HG03457 (cell line): ENCODE measurements at regions not wholly inside any gene's neighbourhood (a gene's known extent, or its start where the extent isn't known, plus 50 kb on each side); places are given as distances from the start of the nearest gene placed in this dataset.
"Not testable (repeated sequence)": the region's sequence is repeated elsewhere in the genome, so short reads cannot be mapped to it uniquely, and the experiment has no call there.

Experiments
- ATAC-seq: cut with Tn5 transposase; IDR thresholded peaks from one replicate; pipeline ENCODE4 v1.9.1; 2021; ENCODE audit warnings: moderate number of reproducible peaks; ENCODE audit not compliant: unreplicated experiment

DNA sequence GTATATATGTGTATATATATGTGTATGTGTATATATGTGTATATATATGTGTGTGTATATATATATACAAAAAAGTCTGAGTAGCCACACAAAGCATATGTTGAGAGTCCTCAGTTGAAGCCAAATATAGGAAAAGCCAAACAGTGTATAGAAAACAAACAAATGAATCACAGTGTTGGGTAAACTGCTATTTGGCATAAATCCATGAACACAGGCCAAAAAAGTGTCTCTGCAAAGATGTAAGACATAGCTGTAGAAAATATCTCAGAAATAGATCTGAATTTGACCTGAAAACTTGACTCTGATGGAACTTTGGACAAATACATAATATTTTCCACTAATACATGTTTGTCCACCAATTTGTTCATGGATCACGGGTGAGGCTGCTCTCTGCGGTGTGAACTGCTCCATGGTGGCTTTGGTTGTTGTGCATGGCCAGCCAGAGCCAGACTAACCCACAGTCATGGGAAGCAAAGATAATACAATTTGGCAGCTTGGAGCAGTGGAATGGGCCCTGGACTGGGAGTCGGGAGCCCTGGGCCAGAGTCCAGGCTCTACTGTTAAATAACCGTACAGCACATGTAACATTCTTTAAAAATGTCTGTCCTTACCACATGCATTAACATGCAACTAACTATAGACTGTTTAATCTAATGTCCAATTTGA is 76.9 kb upstream of the EED start:
- no peak for ATAC-seq

DNA sequence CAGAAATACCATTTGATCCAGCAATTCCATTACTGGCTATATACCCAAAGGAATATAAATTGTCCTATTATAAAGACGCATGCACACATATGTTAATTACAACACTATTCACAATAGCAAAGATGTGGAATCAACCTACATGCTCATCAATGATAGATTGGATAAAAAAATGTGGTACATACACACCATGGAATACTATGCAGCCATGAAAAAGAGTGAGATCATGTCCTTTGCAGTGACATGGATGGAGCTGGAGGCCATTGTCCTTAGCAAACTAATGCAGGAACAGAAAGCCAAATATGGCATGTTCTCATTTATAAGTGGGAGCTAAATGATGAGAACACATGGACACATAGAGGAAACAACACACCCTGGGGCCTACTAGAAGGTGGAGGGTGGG is 78.3 kb upstream of the EED start:
- not testable (repeated sequence) for ATAC-seq

DNA sequence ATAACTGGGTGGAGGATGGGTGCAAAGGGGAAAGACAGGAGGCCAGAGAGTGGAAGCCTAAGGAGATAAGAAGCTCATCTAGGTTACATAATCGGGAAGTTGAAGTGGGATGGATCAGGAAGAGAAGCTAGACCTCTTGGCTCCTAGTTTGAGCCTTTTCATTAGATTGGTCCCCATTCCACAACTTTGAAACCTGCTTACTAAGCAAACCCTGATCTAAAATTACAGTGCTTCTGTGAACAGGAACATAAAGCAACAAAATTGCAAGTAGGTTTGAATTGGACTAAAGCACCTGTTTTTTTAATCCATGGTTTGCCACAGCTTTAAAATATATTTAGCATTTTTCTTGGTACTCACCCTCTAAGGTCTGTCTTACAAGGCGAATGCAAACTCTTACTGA is 80.4 kb upstream of the EED start:
- ATAC-seq = no peak

DNA sequence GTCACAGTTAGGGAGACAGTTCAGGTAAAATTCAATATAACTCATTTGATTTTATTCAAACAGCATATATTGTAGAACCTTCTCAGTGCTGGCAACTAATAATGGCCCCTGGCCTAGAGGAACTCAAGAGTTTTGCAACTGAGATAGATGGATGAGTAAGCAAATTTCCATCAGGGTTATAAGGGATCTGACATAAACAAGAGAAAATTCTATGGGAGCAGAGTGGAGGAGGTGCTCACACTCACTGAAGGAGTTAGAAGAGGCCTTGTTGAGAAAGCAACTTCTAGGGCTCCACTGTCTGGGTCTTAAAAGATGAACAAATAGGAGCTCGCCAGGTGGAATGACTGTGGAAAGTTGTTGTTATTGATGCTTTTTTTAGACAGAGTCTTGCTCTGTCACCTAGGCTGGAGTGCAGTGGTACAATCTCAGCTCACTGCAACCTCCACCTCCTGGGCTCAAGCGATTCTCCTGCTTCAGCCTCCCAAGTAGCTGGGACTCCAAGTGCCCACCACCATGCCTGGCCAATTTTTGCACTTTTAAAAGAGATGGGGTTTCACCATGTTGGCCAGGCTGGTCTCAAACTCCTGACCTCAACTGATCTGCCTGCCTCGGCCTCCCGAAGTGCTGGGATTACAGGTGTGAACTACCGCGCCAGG is 81.2 kb upstream of the EED start:
- not testable (repeated sequence) for ATAC-seq

DNA sequence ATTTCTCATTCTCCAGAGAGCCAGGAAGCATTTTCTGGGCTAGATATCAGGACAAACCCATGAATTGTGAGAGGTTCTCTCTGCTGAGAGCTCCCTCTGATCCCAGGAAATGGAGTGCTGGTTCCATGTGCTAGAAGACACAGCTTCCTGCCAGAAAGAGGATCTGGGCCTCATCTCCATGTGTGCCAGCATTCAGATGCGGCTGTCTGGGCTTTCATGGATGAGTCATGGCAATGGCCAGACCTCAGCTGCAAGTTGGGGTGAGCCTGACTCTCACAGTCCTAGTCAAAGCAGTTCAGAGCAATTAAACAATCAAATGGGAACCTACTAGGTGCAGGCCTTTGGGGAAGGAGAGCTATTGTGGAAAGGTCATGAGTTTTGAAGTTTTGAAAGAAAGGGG is 82.3 kb upstream of the EED start:
- no peak for ATAC-seq

DNA sequence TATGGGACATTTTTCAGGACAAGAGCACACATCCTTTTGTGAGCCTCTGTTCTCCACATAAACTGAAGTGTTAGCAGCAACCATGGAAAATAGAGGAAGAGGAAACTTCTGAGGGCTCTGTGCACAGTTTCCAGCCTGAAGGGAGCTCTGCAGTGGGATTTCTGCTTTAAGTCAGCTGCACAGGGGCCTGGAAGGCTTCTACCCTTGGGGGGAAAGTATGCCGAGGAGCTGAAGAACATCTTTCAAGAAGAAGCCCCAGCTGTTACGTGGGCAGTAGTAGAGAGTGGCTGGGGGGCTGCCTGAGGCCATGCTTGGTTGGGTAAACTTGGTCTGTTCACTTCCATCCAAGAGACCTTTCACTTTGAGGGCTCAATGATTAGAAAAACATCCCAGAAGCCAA is 82.7 kb upstream of the EED start:
- no peak for ATAC-seq

DNA sequence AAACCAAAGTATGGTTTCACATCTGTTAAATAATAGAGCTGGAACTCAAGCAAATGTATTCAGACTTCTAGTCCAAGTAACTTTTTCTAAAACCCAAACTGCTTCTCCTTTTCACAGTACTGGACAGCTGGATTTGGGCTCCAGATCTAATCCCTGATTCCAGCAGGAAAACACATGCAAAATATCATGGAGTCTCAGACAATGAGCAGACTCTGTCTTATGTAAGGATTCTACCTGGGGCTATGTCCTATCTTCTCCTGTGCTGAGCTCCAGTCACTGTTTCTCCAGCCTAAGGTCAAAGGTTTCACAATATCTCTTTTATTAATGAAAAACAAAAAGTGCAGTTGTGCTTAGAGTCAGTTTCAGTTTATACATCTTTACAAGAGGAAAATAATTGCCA is 83.2 kb upstream of the EED start:
- no peak for ATAC-seq

DNA sequence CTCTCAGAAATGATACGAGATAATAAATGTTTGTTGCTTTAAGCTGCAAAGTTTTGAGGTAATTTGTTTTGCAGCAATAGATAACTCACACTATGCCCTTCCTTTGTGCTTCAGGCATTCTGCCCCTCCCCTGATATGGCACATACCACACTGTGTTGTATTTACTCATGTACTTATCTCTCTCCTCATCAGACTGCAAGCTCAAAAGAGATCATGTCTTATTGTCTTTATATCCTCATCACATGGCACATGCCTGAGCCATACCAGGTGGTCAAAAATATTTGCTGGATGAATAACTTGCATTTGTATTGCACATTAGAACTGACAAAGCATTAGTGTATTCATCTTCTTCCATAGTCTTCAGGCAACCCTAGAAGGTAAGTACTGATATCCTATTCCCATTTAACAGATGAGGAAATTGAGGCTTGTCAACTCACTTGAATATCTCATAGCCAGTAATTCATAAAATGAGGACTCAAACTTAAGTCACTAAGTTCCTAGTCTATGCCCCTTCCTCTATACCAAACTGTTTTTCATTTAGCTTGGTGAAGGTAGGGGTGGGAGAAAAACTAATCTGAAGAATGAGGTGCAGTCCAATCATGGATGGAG is 83.9 kb upstream of the EED start:
- ATAC-seq = no peak

DNA sequence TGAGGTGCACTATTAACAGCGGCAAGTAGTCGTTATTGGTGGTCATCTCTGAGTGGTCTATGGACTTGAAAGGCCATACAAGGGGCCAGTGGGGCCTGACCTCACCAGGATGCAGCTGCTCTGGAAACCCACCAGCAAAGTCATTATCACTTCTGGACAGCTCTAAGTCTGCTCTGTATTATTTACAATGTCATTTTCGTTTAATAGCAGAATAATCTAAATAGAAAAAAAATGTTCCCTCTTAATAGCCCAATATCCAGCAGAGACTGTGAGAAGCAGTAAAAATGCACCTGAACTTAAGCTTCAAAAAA is 85.0 kb upstream of the EED start:
- ATAC-seq = no peak

DNA sequence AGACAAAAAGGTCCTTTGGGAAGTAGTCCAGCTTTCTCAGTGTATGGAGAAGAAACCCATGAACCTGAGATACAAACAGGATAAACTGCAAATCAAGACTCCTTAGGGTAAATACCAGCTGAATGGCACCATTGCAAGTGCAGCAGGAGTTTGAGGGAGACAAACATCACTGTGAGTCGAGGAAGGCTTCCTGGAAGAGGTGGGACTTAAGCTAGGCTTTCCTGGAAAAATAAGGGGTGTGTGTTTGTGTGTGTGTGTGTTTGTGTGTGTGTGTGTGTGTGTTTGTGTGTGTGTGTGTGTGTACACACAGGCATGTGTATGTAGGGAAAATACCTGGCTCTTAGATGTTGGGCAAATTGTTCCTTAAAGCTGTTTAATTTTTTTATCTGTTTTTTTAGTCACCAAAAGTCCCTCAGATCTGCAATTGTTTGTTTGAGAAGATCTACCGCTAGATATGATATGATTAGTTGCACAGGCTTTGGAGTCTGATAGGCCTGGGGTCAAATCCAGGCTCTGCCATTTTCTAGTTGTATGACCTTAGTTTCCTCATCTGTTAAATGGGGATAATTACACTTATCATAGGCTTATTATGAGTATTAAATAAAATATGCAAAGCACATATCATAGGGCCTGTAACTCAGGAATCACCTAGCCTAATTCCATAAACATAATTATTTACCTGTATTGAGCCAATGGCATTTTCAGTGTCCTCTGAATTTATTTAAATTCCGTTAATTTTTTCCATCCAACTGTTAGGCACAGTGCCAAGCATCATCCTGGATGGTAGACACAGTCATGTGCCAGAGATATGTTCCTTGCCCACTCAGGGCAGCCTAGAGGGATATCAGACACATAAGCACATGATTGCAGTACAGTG is 85.6 kb upstream of the EED start:
- ATAC-seq = no peak

DNA sequence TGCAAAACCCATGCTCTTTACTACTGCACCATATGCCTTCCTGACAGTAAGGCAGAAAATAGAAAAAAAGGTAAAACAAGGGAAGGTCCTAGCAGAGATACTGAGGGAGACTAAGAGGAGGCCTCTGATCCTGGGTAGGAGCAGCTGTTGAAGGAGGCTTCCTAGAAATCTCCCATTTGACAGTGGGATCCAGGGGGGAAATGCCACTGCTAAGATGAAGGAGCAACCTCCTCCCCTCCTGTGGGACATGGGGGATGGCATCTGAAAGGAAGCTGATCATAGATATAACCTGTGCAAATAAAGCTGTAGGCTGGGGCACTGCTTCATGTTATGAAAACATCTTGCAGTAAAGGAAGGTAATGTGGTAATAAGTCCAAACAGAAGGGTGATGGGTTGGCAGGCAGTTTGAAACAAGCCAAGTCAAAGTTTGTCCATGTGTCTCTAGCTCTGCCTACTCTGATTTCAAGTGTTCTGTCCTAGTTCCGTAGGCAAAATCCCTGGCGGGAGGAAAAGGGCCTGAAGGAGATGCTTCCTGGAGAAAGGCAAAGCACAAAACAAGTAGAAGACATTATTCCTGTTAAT is 86.7 kb upstream of the EED start:
- no peak for ATAC-seq

DNA sequence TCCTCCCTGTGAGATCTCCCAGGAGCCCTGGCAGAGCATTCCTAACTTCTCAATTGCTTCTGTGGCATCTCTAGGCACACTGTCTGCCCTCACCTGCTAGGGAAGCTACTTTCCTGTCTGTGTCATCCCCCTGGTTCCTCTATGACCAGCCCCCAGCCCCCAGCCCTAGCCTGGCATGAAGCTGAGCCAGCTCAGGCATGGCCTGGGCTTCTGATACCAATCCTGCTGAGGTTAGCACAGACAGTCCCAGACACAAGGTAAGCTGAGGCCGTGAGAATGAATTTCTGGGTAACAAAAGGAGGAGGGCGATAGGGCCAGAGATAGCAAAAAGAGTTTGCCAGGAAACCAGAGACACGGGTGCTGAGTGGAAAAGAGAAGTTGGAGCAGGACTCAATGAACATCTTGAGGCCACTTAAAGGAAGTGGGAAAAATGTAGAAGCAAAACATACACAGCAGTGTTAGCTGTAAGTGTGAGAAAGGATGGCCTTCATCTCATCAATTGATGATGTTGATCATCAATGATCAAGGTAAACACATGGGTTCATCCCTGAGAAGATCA is 87.6 kb upstream of the PICALM start:
- ATAC-seq = no peak

DNA sequence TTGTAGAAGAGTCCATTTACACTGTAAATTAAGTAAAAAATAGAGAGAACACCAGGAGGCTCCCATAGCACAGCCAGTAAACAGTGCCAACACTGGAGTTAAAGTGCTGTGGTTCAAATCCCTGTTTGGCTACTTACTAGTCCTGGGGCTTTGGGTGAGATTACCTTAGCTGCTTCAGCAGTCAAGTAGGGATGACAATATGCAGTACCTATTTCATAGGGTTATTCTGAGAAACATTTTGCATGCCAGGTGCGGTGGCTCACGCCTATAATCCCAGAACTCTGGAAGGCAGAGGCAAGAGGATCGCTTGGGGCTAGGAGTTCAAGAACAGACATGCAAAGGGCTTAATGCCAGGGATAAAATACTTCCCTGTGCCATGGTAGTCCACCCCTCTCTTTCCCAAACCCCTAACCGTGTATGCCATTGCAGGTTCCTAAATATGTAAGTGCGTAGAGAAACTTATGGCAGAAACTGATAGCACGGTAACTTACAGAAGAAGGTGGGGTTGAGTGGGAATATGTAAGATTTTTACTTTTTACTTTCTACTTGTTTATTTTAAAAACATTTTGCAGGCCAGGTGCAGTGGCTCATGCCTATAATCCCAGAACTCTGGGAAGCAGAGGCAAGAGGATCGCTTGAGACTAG is 86.4 kb upstream of the PICALM start:
- ATAC-seq = no peak

DNA sequence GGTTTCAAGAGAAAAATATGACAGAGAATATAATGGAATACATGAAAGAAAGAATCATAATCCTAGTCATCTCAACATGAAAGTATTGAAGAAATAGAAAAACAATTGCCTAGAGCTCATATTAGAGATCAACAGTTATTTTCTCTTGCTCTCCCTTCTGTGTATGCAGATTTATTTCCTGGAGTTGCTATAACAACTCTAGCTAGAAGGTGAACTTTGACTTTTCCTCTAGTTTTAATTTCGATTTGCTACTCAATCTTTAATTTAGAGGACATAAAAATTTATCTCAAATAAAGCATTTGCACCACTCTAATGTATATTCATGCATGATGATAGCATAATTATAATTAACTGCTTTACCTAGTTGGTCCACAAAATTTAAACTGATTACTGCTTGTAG is 84.6 kb upstream of the PICALM start:
- ATAC-seq = no peak

DNA sequence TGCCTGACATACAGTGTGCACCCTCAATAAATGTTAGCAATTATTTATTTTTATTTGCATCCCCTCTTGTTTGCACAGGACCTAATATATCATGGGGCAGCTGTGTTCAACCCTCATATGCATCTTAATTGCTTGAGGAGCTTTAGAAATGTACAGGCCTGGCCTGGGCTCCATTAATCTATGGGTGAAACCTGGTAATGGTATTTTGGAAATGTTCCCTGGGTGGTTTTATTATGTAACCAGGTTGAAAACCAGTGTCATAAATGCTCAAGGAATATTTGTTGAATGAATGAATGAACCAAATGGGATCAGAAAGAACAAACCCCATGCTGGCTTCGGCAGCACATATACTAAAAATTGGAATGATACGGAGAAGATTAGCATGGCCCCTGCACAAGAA is 84.0 kb upstream of the PICALM start:
- ATAC-seq = no peak

DNA sequence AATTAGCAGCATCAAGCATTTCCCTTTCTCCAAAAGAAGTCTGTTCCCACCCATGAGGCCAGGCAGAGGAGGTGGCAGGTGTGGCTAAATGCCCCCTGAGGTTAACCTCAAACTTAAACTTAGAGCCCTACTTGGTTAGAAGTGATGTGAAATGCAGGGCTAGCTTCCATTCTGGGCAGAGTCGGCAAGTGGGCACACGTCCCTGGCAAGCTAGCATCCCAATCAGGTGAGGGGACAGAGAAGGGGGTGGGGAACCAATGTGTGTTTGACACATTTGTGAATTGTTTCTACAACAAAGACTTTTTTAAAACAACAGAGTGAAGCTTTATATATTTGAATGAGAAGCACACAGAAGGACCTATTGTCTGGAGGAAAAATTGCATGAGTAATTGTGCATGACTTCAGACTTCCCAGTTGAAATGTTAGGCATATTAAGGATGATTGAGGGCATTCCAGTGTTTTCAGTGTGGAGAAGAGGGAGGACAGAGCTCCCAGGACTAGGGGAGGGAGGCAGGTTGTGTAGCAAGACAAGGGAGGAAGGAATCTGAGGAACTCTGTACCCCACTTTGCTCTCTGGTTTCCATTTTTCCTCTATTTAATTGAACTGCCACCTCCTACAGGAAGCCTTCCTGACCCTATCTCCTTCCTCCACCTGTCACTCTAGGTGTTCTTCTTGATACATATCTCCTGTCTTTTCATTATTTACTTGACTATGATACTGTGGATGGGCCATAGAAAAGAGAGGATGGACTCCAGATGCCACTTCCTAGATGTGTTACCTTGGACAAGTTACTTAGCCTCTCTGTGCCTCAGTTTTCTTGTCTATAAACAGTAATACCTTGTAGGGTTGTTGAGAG is 83.3 kb upstream of the PICALM start:
- ATAC-seq = no peak

DNA sequence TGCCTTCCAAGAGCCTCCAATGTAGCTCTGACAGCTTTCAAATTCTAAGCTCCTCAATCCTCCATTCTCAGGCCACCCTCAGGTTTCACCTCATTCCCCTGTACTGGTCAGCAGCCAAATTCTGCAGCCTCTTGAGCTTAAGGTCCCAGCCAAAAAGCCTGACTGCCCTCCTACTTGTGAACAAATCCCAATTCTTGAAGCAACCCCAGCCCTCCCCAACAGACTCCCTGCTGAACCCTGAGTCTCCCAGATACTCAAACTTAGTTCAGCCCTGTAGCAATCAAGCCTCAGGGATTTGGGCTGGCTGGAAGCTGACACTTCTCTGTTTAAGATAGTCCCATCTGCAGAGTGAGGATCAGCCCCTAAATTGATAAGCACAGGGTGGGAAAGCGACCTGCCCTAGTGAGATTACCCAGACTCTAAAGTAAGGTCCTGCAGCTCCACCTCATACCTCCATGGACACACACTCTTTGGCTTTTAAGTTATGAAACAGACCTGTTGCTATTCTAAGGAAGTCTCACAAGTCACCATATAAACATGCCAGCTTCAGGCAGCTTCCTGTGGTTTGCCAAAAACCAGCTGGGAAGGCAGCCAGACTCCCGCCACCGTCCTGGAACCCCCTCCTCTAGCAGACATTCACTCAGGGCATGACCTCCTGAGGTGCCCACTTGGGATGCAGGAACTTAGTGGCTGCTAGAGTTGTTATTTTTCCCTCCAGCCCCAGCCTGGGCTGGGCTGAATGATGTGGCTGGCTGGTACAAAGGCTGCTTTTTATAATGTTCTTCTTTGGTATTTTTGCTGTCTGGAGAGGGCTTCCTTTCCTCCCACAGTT is 82.5 kb upstream of the PICALM start:
- no peak for ATAC-seq

DNA sequence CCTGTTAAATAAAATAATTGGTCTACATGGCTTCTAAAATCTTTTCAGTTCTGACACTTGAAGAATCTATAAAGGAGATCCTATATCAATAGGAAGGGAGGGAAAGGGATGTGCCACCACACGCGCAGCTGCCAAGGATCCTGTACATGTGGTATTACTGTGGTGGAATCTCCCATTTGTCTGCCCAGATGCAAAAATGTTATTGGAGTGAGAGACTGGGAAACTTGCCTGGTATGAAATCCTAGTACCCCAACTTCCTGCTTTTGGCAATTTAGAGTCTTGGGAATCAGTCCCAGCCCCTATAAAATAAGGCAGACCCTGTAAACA is 81.9 kb upstream of the PICALM start:
- ATAC-seq = no peak

DNA sequence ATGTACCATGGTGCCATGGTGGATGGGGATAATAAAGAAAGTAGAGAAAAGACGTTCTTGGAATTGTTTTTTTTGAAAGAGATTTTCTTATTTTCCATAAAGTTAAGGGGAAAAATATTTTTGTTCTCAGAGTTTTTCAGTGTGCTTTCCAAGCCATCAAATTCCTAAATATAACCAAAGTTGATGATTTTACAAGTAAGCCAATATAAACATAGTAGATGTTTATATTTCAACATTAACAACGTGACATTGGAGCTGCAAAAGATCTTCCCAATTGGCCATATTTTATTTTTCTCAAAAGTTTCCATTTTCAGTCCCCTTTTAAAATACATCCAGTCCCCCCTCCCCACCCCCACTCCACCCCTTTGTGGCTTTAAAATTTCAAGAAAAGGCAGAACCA is 80.9 kb upstream of the PICALM start:
- ATAC-seq = no peak
